Liver (tissue), 8 donors: ENCODE measurements at regions not wholly inside any gene's neighbourhood (a gene's known extent, or its start where the extent isn't known, plus 50 kb on each side); places are given as distances from the start of the nearest gene placed in this dataset.

Source experiments
- DNase-seq: peaks from one replicate; pipeline ENCODE4 v3.0.0-alpha.2; 2017; ENCODE audit warnings: low spot score
- H3K27ac ChIP-seq, 2 donors: one replicate each; pipeline ENCODE4 v1.7.0; 2013; ENCODE audit warnings: inconsistent platforms in 2 of 2, low read length in 2 of 2, control low read depth in 1 of 2, low read depth in 1 of 2, mild to moderate bottlenecking in 1 of 2
- H3K27me3 ChIP-seq, 4 donors: one replicate each; pipeline versions ENCODE4 v1.6.1 to v1.7.0; 2013; ENCODE audit warnings: low read length in 3 of 4, inconsistent platforms in 1 of 4, mild to moderate bottlenecking in 1 of 4, moderate library complexity in 1 of 4; ENCODE audit not compliant: control insufficient read depth in 4 of 4, insufficient read depth in 4 of 4
- H3K36me3 ChIP-seq, 4 donors: one replicate each; pipeline versions ENCODE4 v1.6.1 to v1.7.0; 2013; ENCODE audit warnings: low read length in 3 of 4, mild to moderate bottlenecking in 3 of 4, low read depth in 1 of 4, moderate library complexity in 1 of 4; ENCODE audit not compliant: control insufficient read depth in 4 of 4, insufficient read depth in 3 of 4
- H3K4me1 ChIP-seq, 4 donors: one replicate each; pipeline versions ENCODE4 v1.6.1 to v1.7.0; 2013; ENCODE audit warnings: low read length in 3 of 4, mild to moderate bottlenecking in 3 of 4, moderate library complexity in 1 of 4; ENCODE audit not compliant: control insufficient read depth in 4 of 4, insufficient read depth in 4 of 4
- H3K4me3 ChIP-seq, 3 donors: one replicate each; pipeline versions ENCODE4 v1.6.1 to v1.7.0; 2013; ENCODE audit warnings: low read length in 3 of 3, control low read depth in 1 of 3, low read depth in 1 of 3, mild to moderate bottlenecking in 1 of 3
- H3K9ac ChIP-seq, 2 donors: one replicate each; pipeline ENCODE4 v1.7.0; 2013; ENCODE audit warnings: low read length in 2 of 2, mild to moderate bottlenecking in 2 of 2, moderate library complexity in 2 of 2, control low read depth in 1 of 2, low read depth in 1 of 2
- H3K9me3 ChIP-seq, 4 donors: one replicate each; pipeline versions ENCODE4 v1.6.1 to v1.7.0; 2013; ENCODE audit warnings: low read length in 3 of 4; ENCODE audit not compliant: control insufficient read depth in 4 of 4
- ATF3 ChIP-seq: IDR thresholded peaks from 2 replicates; pipeline ENCODE4 v1.6.1; 2016; ENCODE audit warnings: antibody characterized with exemption
- CTCF ChIP-seq: fragments of 150-350 bp; IDR thresholded peaks from 2 replicates; pipeline ENCODE4 v1.5.1; 2017; ENCODE audit warnings: improper control_type of control experiment, low read depth, low read length; ENCODE audit not compliant: missing input control
- EGR1 ChIP-seq, 2 donors: IDR thresholded peaks; 2 replicates each; pipeline ENCODE4 v1.6.1; 2016 to 2018; ENCODE audit warnings: antibody characterized with exemption in 2 of 2, low read depth in 2 of 2
- FOXA1 ChIP-seq: IDR thresholded peaks from 2 replicates; pipeline ENCODE4 v1.6.1; 2016; ENCODE audit warnings: antibody characterized with exemption
- FOXA2 ChIP-seq: IDR thresholded peaks from 2 replicates; pipeline ENCODE4 v1.6.1; 2016; ENCODE audit warnings: antibody characterized with exemption
- GABPA ChIP-seq, 2 donors: IDR thresholded peaks in 1 of 2; conservative IDR thresholded peaks in 1 of 2; 2 replicates each; pipeline ENCODE4 v1.6.1; 2016; ENCODE audit warnings: antibody characterized with exemption in 2 of 2, mild to moderate bottlenecking in 1 of 2, moderate library complexity in 1 of 2
- HNF4A ChIP-seq, 2 donors: conservative IDR thresholded peaks; 2 replicates each; pipeline ENCODE4 v1.6.1; 2016; ENCODE audit warnings: antibody characterized with exemption in 2 of 2, mild to moderate bottlenecking in 2 of 2
- HNF4G ChIP-seq: IDR thresholded peaks from 2 replicates; pipeline ENCODE4 v1.6.1; 2016; ENCODE audit warnings: antibody characterized with exemption
- JUND ChIP-seq, 2 donors: IDR thresholded peaks; 2 replicates each; pipeline ENCODE4 v1.6.1; 2016; ENCODE audit warnings: antibody characterized with exemption in 2 of 2
- MAX ChIP-seq: IDR thresholded peaks from 2 replicates; pipeline ENCODE4 v1.6.1; 2016; ENCODE audit warnings: antibody characterized with exemption
- NR2F2 ChIP-seq: IDR thresholded peaks from 2 replicates; pipeline ENCODE4 v1.6.1; 2016; ENCODE audit warnings: antibody characterized with exemption
- RAD21 ChIP-seq, 2 donors: IDR thresholded peaks; 2 replicates each; pipeline ENCODE4 v1.6.1; 2016; ENCODE audit warnings: antibody characterized with exemption in 2 of 2, mild to moderate bottlenecking in 2 of 2
- REST ChIP-seq: IDR thresholded peaks from 2 replicates; pipeline ENCODE4 v1.6.1; 2016; ENCODE audit warnings: antibody characterized with exemption, mild to moderate bottlenecking
- RXRA ChIP-seq, 2 donors: IDR thresholded peaks; 2 replicates each; pipeline ENCODE4 v1.6.1; 2017 to 2018; ENCODE audit warnings: antibody characterized with exemption in 2 of 2, mild to moderate bottlenecking in 1 of 2
- SP1 ChIP-seq: IDR thresholded peaks from 2 replicates; pipeline ENCODE4 v1.6.1; 2018; ENCODE audit warnings: antibody characterized with exemption, mild to moderate bottlenecking
- TAF1 ChIP-seq: conservative IDR thresholded peaks from 2 replicates; pipeline ENCODE4 v1.6.1; 2016; ENCODE audit warnings: antibody characterized with exemption, mild to moderate bottlenecking
- YY1 ChIP-seq: IDR thresholded peaks from 2 replicates; pipeline ENCODE4 v1.6.1; 2016; ENCODE audit warnings: antibody characterized with exemption, mild to moderate bottlenecking
- ZBTB33 ChIP-seq: IDR thresholded peaks from 2 replicates; pipeline ENCODE4 v1.6.1; 2016; ENCODE audit warnings: antibody characterized with exemption
- WGBS: extraction: QIAGEN DNeasy Blood & Tissue Kit; methylation state at CpG from one replicate; pipeline ENCODE4 v1.1.7; 2013; 5-methylcytosine and 5-hydroxymethylcytosine counted together
- donor health status: healthy.
- donor health status: healthy.
- donor health status: healthy.
- donor health status: healthy.
- donor health status: healthy.

GRCh38 chr1:222306512-222306911, 241.4 kb downstream of the HHIPL2 start:
- 95% methylated on average over 1 of the region's 1 CpG for WGBS
- Histone ChIP-seq H3K9ac (no peak overlapping the region), H3K4me1 (no peaks in the 10 kb centered on the region), H3K36me3 (no peaks in the 10 kb centered on the region), H3K9me3 (no peaks in the 10 kb centered on the region), H3K27ac (no peak overlapping the region), H3K27me3 (no peaks in the 10 kb centered on the region), H3K4me3 (no peak overlapping the region)
- TF ChIP-seq RXRA (IDR thresholded peaks at IDR 0.05) (no peak), HNF4A (conservative IDR thresholded peaks at IDR 0.05) (no peak), SP1 (no peak), EGR1 (IDR thresholded peaks at IDR 0.05; ENCODE audit: low read depth in 2 of 2) (no peak), RAD21 (IDR thresholded peaks at IDR 0.05) (no peak), REST (no peak), NR2F2 (no peak), JUND (IDR thresholded peaks at IDR 0.05) (no peak), ATF3 (no peak), MAX (no peak), CTCF (no peak), YY1 (no peak), ZBTB33 (no peak), HNF4G (no peak), FOXA2 (no peak), FOXA1 (no peak), TAF1 (no peak), GABPA (IDR thresholded peaks at IDR 0.05 in 1 of 2, conservative IDR thresholded peaks at IDR 0.05 in 1 of 2) (no peak)
- no peak for DNase-seq

- Histone ChIP-seq H3K4me1 (no peaks in the 10 kb centered on the region), H3K4me3 (no peak overlapping the region), H3K27me3 (no peaks in the 10 kb centered on the region)
- TF ChIP-seq SP1 (no peak), RAD21 (IDR thresholded peaks at IDR 0.05) (no peak), YY1 (no peak), FOXA2 (no peak), HNF4A (conservative IDR thresholded peaks at IDR 0.05) (no peak), NR2F2 (no peak), TAF1 (no peak), JUND (IDR thresholded peaks at IDR 0.05) (no peak), MAX (no peak), REST (no peak), ATF3 (no peak), CTCF (no peak)
These were observed 241.9 kb downstream of the HHIPL2 start for GRCh38 chr1:222306011-222306410.

More at GRCh38 chr1:222306011-222306410, 241.9 kb downstream of the HHIPL2 start:
- DNase-seq, result no peak
- Histone ChIP-seq H3K27ac (no peak overlapping the region), H3K36me3 (no peaks in the 10 kb centered on the region), H3K9me3 (no peaks in the 10 kb centered on the region), H3K9ac (no peak overlapping the region)
